NCI-H345 treated with DMSO at 0.1 percent for 48 hours (cell line): ENCODE measurements at regions not wholly inside any gene's neighbourhood (a gene's known extent, or its start where the extent isn't known, plus 50 kb on each side); places are given as distances from the start of the nearest gene placed in this dataset.

Source experiments
- DNase-seq: peaks from one replicate; lab custom pipeline; 2025; ENCODE audit not compliant: unreplicated experiment; lab: John Stamatoyannopoulos, UW

DNA sequence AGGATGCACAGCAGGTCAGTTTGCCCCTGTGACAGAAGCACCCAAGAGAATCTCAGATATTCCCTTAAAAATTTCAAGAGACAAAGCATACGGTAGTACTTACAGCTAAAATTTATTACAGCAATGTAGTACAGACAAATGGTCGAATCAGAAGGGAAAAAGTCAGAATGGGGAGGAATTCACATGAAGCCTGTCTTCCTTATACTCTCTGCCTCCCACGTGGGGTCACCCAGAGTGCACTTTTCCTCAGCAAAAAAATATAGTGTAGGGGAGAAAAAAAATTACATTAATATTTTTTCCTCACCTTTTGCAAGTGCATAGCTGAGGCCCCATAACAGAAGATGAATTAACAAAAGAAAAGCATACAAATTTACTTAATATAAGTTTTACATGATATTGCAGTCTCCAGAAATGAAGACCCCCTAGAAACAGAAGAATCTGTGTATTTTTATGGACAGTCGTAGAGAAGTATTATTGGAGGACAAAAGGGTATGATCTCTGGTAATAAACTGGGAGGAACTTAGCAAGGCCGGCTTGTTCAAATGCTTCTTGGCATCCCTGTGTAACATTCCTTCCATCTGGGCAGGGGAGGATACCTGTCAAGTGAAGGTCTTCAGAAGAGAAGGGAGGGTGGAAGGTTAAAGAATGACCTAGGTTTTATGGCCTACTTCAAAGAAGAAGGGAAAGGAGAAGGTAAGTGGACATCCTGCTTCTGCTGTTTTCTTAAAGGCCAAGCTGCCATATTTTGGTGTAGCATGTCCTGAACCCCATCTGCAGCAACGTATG, 270.6 kb upstream of the MAGI2 start:
- DNase-seq, result no peak

DNA sequence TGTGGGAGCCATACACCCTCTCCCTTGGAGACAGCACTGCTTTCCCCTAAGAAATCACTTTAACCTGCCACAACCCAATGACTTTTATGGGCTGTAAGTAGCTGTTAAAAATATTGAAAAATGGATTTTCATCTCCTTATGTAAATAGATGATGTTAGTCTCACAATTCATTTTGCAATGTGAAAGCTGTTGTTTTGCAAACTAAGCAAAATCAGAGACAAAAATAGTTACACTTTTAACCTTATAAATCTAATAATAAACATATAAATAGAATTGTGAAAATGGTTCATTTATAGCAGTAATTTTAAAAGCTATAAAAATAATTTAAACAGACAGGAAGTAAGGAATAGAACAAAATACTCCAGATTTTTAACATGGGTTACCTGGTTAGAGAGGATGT, 268.8 kb upstream of the MAGI2 start:
- DNase-seq, result no peak

GRCh38 chr7:79719216-79719615, 265.7 kb upstream of the MAGI2 start:
- DNase-seq, result no peak

DNA sequence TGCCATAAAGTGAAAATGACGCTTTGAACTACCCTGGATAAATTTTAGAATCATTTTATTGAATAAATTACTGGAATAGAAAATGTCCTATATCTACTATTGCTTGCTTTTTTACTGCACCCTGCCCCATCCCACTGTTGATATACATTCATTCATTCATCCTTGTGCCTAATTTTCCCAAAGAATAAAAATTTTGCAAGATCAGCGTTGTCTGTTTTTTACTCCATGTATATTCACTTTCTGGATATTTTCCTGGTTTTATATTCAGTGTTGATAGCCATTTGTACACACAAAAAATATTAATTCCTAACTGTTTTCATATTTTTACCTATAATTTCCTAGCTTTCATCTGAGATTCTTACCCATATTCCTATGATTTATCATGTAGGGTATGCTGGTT, 262.9 kb upstream of the MAGI2 start:
- no peak for DNase-seq

DNA sequence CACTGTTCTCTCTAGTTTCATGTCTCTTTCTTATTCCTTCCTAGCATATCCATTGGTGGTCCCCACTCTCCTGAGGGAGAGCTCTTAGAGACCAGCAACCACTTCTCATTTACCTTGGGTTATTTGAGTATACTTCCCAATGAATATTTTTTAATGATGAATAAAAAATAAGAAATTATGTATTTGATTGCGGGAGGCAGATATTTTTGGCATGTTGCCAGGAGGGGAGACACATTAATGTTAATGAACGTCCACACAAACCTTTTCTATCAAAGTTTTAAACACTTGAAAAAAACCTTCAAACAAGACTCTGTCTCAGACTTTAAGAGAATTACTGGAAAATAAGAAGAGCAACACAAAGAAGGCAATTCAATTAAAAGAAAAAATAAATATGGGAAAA, 260.6 kb upstream of the MAGI2 start:
- DNase-seq, result no peak

- DNase-seq, result no peak
Observed at GRCh38 chr7:79713276-79713675, 259.8 kb upstream of the MAGI2 start.

DNA sequence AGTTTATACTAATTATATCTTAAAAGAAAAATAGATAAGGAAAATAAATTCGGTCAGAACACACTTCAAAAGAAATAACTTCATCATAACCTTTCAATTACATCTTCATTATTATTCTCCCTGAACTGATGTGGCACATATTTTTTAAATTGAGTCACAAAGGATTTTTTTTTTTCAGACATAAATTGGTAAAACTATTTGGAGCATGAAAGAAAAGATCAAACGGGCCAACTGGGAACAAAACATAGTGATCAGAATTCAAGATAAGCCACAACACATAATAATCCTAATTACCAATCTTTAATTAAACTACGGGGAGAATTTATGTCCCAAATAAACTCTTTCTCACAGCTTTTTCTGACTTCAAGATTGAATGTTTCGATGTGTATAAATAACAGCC, 258.2 kb upstream of the MAGI2 start:
- no peak for DNase-seq

GRCh38 chr7:79709574-79710409, 256.3 kb upstream of the MAGI2 start:
- peak; percentile 74 for DNase-seq

DNA sequence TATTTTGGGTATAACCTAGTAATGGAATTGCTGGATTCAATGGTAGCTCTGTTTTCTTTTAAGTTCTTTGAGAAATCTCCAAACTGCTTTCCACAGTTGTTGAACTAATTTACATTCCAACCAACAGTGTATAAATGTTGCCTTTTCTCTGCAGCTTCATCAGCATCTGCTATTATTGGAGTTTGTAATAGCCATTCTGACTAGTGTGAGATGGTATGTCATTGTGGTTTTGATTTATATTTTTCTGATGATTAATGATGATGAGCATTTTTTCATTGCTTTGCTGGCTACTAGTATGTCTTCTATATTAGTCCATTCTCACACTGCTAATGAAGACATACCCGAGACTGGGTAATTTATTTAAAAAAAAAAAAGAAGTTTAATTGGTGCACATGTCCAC, 248.6 kb upstream of the MAGI2 start:
- DNase-seq, result no peak

DNA sequence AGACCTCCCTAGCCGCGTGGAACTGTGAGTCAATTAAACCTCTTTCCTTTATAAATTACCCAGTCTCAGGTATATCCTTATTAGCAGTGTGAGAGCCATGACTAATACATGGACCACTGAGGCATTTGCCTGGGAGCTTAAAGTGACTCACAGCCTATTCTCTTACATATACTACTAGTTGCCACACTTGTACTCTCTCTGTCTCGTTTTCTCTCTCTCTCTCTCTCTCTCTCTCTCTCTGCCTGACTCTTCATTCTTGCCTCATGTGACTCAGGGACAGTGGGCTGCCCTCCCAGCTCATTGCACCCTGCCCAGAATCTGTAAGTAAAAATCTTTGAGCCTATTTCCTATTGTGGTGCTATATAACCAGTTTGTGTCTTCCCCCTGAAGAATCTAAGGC, 238.5 kb upstream of the MAGI2 start:
- DNase-seq, result no peak

DNA sequence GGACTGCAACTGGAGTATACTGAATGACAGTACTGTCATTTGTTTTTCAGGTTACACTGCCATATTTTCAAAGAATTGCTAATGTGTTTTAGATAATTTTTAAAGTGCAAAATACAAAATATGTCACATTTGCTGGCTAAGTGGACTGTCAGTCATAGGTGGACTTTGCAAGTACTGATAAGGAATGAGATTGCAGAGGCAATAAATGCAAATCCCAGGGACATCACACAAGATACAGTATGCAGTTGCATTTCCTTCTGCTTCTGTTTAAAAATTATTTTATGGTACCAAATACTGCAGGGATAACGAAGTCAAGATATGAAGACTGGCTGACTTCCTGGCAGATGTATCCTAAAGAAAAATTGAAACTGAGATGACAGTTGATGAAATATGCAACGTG, 237.6 kb upstream of the MAGI2 start:
- no peak for DNase-seq

GRCh38 chr7:79684384-79684783, 230.9 kb upstream of the MAGI2 start:
- no peak for DNase-seq

- DNase-seq, result no peak
Observed at GRCh38 chr7:79683916-79684315, 230.4 kb upstream of the MAGI2 start.

GRCh38 chr7:79683185-79683890, 229.9 kb upstream of the MAGI2 start:
- DNase-seq, result no peak

DNA sequence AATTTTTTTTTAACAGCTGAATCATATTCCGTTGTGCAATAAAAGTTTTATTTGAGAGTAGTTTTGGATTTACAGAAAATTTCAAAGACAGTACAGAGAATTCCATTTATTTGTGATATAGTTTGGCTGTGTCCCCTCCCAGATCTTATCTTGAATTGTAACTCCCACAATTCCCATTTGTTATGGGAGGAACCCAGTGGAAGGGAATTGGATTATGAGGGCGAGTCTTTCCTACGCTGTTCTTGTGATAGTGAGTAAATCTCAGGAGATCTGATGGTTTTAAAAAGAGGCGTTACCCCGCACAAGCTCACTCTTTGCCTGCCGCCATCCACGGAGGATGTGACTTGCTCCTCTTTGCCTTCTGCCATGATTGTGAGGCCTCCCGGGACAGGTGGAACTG, 228.0 kb upstream of the MAGI2 start:
- no peak for DNase-seq

DNA sequence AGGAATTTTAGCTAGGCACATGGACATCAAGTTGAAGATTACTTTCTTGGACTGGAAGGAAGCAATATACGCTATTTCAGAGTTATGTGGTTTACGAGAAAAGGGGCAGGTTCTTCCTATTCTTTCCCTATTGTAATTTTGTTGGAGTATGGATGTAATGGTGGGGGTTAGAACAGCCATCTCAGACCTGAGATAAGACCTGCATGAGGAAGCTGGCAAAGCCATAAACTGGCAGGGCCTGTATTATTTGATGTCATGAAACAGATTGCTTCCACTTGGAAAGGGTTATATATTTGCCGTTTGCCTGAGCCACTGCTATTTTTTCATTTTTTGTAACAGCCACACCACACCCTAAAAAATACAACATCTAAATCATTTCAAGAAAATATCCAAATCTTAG, 220.5 kb upstream of the MAGI2 start:
- DNase-seq, result no peak

DNA sequence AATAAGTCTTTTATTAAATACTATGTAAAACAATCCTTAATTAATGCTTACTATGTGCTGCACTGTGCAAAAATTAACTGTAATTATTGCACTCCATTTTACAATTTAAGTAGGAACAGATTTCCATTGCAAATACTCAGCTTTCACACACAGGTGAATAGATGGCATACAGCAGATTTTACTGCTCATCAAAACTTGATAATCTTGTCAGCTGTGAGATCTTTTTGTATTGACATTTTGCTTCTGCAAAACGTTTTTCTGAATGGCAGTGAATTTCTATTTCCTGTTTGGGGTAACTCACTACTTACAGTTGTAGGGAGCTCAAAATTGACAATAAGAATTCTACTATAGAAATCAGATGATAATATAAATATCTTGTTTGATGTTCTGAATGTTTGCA, 220.0 kb upstream of the MAGI2 start:
- DNase-seq, result no peak

GRCh38 chr7:79668292-79668691, 214.8 kb upstream of the MAGI2 start:
- no peak for DNase-seq

DNA sequence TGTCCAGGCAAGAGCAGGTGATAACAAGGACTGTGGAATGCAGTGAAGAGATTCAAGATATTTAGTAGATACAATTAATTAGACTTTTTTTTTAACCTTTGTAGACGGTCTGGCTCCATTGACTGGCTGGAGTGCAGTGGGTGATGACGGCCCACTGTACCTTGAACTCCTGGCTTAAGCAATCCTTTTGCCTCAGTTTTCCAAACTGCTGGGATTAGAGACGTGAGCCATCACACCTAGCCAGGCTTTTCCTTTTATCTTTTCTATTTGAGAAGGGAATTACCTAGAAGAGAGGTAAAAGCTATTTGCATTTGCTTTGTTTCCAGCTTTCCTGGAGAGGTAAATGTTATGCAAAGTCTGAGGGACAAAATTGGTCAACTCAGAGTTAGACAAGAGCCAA, 213.0 kb upstream of the MAGI2 start:
- no peak for DNase-seq

GRCh38 chr7:79664884-79665676, 211.6 kb upstream of the MAGI2 start:
- peak; percentile 26 for DNase-seq

DNA sequence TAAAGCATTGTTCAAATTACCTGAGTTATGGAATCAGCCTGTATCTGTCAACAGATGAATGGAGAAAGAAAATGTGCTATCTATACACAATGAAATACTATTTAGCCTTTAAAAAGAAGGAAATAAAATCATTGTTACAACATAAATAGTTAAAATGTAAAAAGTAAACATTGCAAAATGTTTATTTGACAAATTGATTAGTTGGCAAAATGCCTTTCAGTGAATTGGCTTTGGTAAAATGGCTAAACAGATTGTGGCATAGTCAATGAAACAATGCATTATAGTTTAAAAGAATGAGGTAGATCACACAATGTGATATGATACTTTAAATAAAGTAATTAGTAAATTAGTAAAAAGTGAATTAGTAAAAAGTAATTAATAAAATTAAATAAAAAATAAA, 204.8 kb upstream of the MAGI2 start:
- no peak for DNase-seq
